Vagina (tissue), 2 donors: ENCODE measurements at regions not wholly inside any gene's neighbourhood (a gene's known extent, or its start where the extent isn't known, plus 50 kb on each side); places are given as distances from the start of the nearest gene placed in this dataset.

Source experiments
- POLR2A ChIP-seq, 2 donors: fragments of 450-650 bp; IDR thresholded peaks; one replicate each; pipeline ENCODE4 v1.6.1; 2017; ENCODE audit warnings: antibody characterized with exemption in 2 of 2, mild to moderate bottlenecking in 2 of 2, moderate library complexity in 2 of 2
- POLR2AphosphoS5 ChIP-seq, 2 donors: sonication (generic); formaldehyde crosslinking; IDR thresholded peaks; one replicate each; pipeline ENCODE4 v1.9.0; 2017; ENCODE audit warnings: antibody characterized with exemption in 2 of 2, mild to moderate bottlenecking in 2 of 2, low read depth in 1 of 2; ENCODE audit not compliant: insufficient read depth in 1 of 2
- TF ChIP-seq, protein P1 (sequence below), 3 experiments: fragments of 450-650 bp in 2 of 3; fragments of 200-600 bp in 1 of 3; sonication (generic) in 1 of 3; IDR thresholded peaks; one replicate each; pipeline ENCODE4 v1.5.1; 2017 to 2019; ENCODE audit warnings: antibody characterized with exemption in 3 of 3, mild to moderate bottlenecking in 2 of 3, moderate library complexity in 2 of 3

DNA sequence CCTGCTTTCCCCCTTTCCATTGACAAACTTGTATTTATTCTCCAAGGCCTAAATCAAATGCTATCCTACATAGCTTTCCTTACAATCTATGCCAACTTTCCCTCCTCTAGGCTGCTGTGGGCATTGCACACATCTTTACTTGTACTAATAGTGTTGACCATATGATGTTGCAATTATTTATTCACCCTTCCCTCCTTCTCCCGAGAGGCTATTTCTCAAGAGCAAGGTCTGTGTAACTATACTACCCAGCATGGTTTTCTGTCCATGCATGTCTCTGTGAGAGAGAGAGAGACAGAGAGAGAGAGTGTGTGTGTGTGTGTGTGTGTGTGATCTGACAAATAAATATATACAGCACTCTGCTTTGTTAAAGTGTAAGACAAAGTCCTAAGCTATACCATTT is 63.8 kb downstream of the GTPBP8 start:
- TF ChIP-seq, protein P1, sequence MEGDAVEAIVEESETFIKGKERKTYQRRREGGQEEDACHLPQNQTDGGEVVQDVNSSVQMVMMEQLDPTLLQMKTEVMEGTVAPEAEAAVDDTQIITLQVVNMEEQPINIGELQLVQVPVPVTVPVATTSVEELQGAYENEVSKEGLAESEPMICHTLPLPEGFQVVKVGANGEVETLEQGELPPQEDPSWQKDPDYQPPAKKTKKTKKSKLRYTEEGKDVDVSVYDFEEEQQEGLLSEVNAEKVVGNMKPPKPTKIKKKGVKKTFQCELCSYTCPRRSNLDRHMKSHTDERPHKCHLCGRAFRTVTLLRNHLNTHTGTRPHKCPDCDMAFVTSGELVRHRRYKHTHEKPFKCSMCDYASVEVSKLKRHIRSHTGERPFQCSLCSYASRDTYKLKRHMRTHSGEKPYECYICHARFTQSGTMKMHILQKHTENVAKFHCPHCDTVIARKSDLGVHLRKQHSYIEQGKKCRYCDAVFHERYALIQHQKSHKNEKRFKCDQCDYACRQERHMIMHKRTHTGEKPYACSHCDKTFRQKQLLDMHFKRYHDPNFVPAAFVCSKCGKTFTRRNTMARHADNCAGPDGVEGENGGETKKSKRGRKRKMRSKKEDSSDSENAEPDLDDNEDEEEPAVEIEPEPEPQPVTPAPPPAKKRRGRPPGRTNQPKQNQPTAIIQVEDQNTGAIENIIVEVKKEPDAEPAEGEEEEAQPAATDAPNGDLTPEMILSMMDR (IDR thresholded peaks at IDR 0.05), result no peak
- no peak for TF ChIP-seq POLR2A (IDR thresholded peaks at IDR 0.05)
- TF ChIP-seq POLR2AphosphoS5 (IDR thresholded peaks at IDR 0.05; ENCODE audit: insufficient read depth in 1 of 2, low read depth in 1 of 2), result no peak
